HG03039 (cell line): ENCODE measurements at regions not wholly inside any gene's neighbourhood (a gene's known extent, or its start where the extent isn't known, plus 50 kb on each side); places are given as distances from the start of the nearest gene placed in this dataset.

ENCODE experiments used
- ATAC-seq: cut with Tn5 transposase; IDR thresholded peaks from one replicate; pipeline ENCODE4 v1.9.1; 2021; ENCODE audit warnings: mild to moderate bottlenecking, moderate library complexity; ENCODE audit not compliant: unreplicated experiment

- ATAC-seq: no peak
Measured at GRCh38 chr5:1936901-1937300, 54.2 kb upstream of the IRX4 start.

- ATAC-seq: no peak
Measured at GRCh38 chr5:1936413-1936812, 53.7 kb upstream of the IRX4 start.

- no peak for ATAC-seq
Measured at GRCh38 chr5:1934801-1935429, 52.2 kb upstream of the IRX4 start.

GRCh38 chr5:1934056-1934394, 51.3 kb upstream of the IRX4 start:
- ATAC-seq: no peak

GRCh38 chr5:1933364-1934055, 50.8 kb upstream of the IRX4 start:
- ATAC-seq: no peak
